ENCODE measurements at regions not wholly inside any gene's neighbourhood (a gene's known extent, or its start where the extent isn't known, plus 50 kb on each side); places are given as distances from the start of the nearest gene placed in this dataset.

- TF ChIP-seq, protein P1, sequence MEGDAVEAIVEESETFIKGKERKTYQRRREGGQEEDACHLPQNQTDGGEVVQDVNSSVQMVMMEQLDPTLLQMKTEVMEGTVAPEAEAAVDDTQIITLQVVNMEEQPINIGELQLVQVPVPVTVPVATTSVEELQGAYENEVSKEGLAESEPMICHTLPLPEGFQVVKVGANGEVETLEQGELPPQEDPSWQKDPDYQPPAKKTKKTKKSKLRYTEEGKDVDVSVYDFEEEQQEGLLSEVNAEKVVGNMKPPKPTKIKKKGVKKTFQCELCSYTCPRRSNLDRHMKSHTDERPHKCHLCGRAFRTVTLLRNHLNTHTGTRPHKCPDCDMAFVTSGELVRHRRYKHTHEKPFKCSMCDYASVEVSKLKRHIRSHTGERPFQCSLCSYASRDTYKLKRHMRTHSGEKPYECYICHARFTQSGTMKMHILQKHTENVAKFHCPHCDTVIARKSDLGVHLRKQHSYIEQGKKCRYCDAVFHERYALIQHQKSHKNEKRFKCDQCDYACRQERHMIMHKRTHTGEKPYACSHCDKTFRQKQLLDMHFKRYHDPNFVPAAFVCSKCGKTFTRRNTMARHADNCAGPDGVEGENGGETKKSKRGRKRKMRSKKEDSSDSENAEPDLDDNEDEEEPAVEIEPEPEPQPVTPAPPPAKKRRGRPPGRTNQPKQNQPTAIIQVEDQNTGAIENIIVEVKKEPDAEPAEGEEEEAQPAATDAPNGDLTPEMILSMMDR (conservative IDR thresholded peaks at IDR 0.05), result no peak; the same call in 1 of the 2 replicates
- no peak for TF ChIP-seq EZH2 (IDR thresholded peaks at IDR 0.05; ENCODE audit: low read depth)
These were observed 122.1 kb upstream of the VKORC1L1 start for GRCh38 chr7:65750511-65751344.

All from PC-9 (cell line).